GM12892 (cell line): ENCODE measurements at regions not wholly inside any gene's neighbourhood (a gene's known extent, or its start where the extent isn't known, plus 50 kb on each side); places are given as distances from the start of the nearest gene placed in this dataset.
"Not testable (repeated sequence)": the region's sequence is repeated elsewhere in the genome, so short reads cannot be mapped to it uniquely, and the experiment has no call there.

Experiments used
- DNase-seq: peaks from one replicate; pipeline ENCODE4 v3.0.0; 2011; ENCODE audit not compliant: insufficient read length
- FAIRE-seq: peaks from 2 replicates; lab custom pipeline; 2011; peaks lifted over from hg19 to GRCh38; lab: Jason Lieb, UNC
- POLR2A ChIP-seq: IDR thresholded peaks from 2 replicates; pipeline ENCODE4 v1.6.1; 2011; ENCODE audit warnings: low read depth, low read length, control low read depth
- POLR2AphosphoS5 ChIP-seq: IDR thresholded peaks from 2 replicates; pipeline ENCODE4 v1.6.1; 2011; ENCODE audit warnings: low read depth, low read length, control low read depth
- TAF1 ChIP-seq: IDR thresholded peaks from 2 replicates; pipeline ENCODE4 v1.6.1; 2011; ENCODE audit warnings: low read depth, mild to moderate bottlenecking, control low read depth, low read length, borderline replicate concordance

GRCh38 chr1:143792047-143792937, 179.5 kb downstream of the FAM72C start:
- DNase-seq, FAIRE-seq: not testable (repeated sequence)

DNA sequence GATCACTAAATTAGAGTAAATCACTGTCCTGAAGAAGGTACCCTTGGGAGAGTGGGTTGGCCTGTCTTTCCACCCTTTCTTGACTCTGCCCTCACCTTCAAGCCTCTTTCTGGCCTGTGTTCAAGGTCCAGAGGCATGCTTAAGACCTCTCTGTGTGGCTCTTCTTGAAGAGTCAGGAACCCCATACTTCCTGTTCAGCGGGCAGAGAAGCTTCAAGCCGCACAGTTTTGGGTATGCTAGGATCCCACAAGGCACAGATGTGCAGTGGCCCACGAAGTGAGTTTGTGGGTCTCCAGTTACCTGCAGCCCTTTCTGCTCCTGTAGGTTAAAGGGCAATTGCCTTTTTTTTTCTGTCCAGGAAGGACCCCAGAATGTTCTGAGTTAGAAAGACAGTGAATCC, 185.4 kb downstream of the FAM72C start:
- not testable (repeated sequence) for DNase-seq

DNA sequence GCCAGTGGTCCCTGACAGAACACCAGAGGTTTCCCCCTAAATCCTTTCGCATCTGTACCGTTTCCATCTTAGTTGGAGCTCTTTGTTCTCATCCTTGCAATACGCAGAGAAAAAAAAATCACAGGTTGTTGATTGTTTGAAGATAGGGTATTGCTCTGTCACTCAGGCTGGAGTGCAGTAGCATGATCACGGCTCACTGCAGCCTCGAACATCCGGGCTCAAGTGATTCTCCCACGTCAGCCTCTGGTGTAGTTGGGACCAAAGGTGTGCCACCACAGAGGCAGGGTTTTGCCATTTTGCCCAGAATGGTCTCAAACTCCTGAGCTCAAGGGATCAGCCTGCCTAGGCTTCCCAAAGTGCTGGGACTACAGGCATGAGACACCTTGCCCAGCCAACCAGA, 185.9 kb downstream of the FAM72C start:
- not testable (repeated sequence) for FAIRE-seq, DNase-seq

More for the DNA sequence above, 185.4 kb downstream of the FAM72C start:
- FAIRE-seq: not testable (repeated sequence)

GRCh38 chr1:143784239-143784882, 187.4 kb downstream of the FAM72C start:
- not testable (repeated sequence) for DNase-seq, FAIRE-seq

- FAIRE-seq: not testable (repeated sequence)
Measured at GRCh38 chr1:143778178-143778577, 193.6 kb downstream of the FAM72C start.

GRCh38 chr1:143764831-143765230, 207.0 kb downstream of the FAM72C start:
- not testable (repeated sequence) for FAIRE-seq, DNase-seq

More at GRCh38 chr1:143778178-143778577, 193.6 kb downstream of the FAM72C start:
- not testable (repeated sequence) for DNase-seq

GRCh38 chr1:143760366-143760765, 211.4 kb downstream of the FAM72C start:
- not testable (repeated sequence) for FAIRE-seq

DNA sequence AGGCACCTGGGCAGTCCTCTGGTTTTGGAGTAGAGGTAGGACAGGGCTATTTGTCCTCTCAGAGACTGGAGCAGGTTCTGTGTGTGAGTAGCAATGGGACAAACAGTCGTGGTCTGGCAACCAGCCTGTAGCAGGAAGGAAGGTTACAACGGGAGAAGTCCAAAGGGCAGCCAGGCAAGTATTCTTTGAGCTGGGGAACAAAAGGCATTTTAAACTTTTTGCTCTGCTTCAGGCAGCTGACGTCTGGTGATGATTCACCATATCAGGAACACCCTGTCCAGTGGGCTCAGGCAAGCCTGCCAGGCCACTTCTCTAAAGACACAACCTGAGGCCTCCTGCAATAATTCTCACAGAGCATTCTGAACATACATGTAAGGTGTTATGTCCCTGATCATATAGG, 215.8 kb downstream of the FAM72C start:
- FAIRE-seq, DNase-seq: not testable (repeated sequence)

More at GRCh38 chr1:143760366-143760765, 211.4 kb downstream of the FAM72C start:
- not testable (repeated sequence) for DNase-seq

- FAIRE-seq: no peak
- TF ChIP-seq POLR2A: no peak
- TF ChIP-seq TAF1: no peak
- no peak for TF ChIP-seq POLR2AphosphoS5
- DNase-seq: no peak
Measured at GRCh38 chr1:143748906-143749305, 222.9 kb downstream of the FAM72C start.

- FAIRE-seq (no peak), DNase-seq (no peak)
- TF ChIP-seq POLR2A (no peak), TAF1 (no peak), POLR2AphosphoS5 (no peak)
Measured at GRCh38 chr1:143736562-143736961, 235.2 kb downstream of the FAM72C start.

DNA sequence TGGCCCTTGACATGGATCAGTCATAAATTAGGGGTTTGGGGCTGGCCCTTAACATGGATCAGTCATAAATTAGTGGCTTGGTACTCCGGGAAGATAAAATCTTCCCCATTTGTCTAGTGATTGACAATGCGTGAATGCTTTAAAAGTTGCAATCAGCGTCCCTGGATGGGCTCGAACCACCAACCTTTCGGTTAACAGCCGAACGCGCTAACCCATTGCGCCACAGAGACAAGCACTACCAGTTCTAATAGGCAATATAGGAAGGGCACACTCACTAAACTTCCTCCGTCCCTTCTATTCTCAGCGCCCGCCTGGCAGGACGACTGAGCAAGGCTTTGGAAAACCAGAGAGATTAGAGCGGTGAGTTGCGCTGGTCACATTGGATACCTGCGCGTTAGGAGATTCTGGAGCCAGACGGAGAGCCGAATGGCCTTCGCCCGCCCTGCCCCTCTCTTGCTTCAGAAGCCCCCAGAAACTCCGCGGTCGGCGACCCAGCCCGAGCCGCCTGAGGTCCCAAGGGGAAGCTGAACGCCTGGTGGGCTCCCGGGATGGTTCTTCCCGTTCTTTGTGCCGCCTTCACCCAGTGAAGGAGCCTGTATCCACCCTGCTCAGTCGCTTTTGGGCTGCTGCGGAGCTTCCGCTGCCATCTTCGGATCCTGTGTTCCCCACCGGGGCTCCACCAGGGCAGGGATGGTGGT, 235.9 kb downstream of the FAM72C start:
- TF ChIP-seq POLR2AphosphoS5 (no peak), POLR2A (no peak), TAF1 (no peak)
- DNase-seq: no peak
- FAIRE-seq: no peak

DNA sequence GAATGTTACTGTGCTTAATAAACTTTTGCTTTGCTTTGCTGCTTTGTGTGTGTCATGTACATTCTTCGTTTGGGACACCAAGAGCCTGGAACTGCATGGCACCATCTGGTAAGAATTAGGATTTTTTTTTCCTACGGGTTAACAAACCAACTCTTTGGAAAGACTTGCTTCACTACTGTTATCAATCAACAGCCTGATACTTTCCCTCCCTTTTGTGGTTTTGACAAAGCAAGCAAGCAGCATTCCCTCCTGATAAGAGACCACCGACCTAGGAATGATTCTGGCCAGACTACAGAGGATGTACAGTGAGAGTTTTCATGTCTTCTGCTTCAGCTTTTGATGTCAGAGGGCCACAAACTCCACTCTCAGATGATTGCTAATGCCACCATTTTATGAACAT, 237.5 kb downstream of the FAM72C start:
- DNase-seq, FAIRE-seq: not testable (repeated sequence)

GRCh38 chr1:143730890-143731289, 240.9 kb downstream of the FAM72C start:
- not testable (repeated sequence) for DNase-seq

More at GRCh38 chr1:143730890-143731289, 240.9 kb downstream of the FAM72C start:
- not testable (repeated sequence) for FAIRE-seq
